Vagina (tissue), 2 donors: ENCODE measurements at regions not wholly inside any gene's neighbourhood (a gene's known extent, or its start where the extent isn't known, plus 50 kb on each side); places are given as distances from the start of the nearest gene placed in this dataset.

Experiments used
- DNase-seq, 2 donors: peaks; one replicate each; pipeline ENCODE4 v3.0.0-alpha.2; 2017; ENCODE audit errors: extremely low spot score in 2 of 2
- H3K27ac ChIP-seq: fragments of 200-600 bp; sonication (generic); one replicate; pipeline ENCODE4 v1.5.1; 2019
- H3K27me3 ChIP-seq: fragments of 200-600 bp; sonication (generic); one replicate; pipeline ENCODE4 v1.5.1; 2019
- H3K36me3 ChIP-seq, 2 donors: fragments of 200-600 bp; sonication (generic); one replicate each; pipeline ENCODE4 v1.5.1; 2017 to 2019
- H3K4me1 ChIP-seq: fragments of 200-600 bp; sonication (generic); one replicate; pipeline ENCODE4 v1.5.1; 2019
- H3K4me3 ChIP-seq, 2 donors: fragments of 200-600 bp; sonication (generic); 1 replicate in 1 of 2; 2 replicates in 1 of 2; pipeline ENCODE4 v1.5.1; 2016 to 2019
- H3K9me3 ChIP-seq: fragments of 200-600 bp; sonication (generic); one replicate; pipeline ENCODE4 v1.5.1; 2019
- CTCF ChIP-seq, 3 experiments: fragments of 450-650 bp in 2 of 3; fragments of 200-600 bp in 1 of 3; sonication (generic) in 1 of 3; IDR thresholded peaks; one replicate each; pipeline ENCODE4 v1.5.1; 2017 to 2019; ENCODE audit warnings: antibody characterized with exemption in 3 of 3, mild to moderate bottlenecking in 2 of 3, moderate library complexity in 2 of 3
- POLR2A ChIP-seq, 2 donors: fragments of 450-650 bp; IDR thresholded peaks; one replicate each; pipeline ENCODE4 v1.6.1; 2017; ENCODE audit warnings: antibody characterized with exemption in 2 of 2, mild to moderate bottlenecking in 2 of 2, moderate library complexity in 2 of 2
- POLR2AphosphoS5 ChIP-seq, 2 donors: sonication (generic); formaldehyde crosslinking; IDR thresholded peaks; one replicate each; pipeline ENCODE4 v1.9.0; 2017; ENCODE audit warnings: antibody characterized with exemption in 2 of 2, mild to moderate bottlenecking in 2 of 2, low read depth in 1 of 2; ENCODE audit not compliant: insufficient read depth in 1 of 2
- intact Hi-C: fragments of 100-400 bp; cut with DNase I; formaldehyde crosslinking; loops from one replicate; pipeline ENCODE4 v1.15.1; 2023

GRCh38 chr14:34218881-34219280, 243.2 kb downstream of the SPTSSA start:
- no peaks in the 10 kb centered on the region for H3K4me1 ChIP-seq
- no peaks in the 10 kb centered on the region for H3K36me3 ChIP-seq
- TF ChIP-seq POLR2A (IDR thresholded peaks at IDR 0.05) (no peak), CTCF (IDR thresholded peaks at IDR 0.05) (no peak), POLR2AphosphoS5 (IDR thresholded peaks at IDR 0.05; ENCODE audit: insufficient read depth in 1 of 2, low read depth in 1 of 2) (no peak)
- H3K4me3 ChIP-seq: no peak overlapping the region
- H3K27ac ChIP-seq: no peak overlapping the region
- no peak for DNase-seq
- intact Hi-C loops: no loop called here
- H3K27me3 ChIP-seq: no peaks in the 10 kb centered on the region
- H3K9me3 ChIP-seq: no peaks in the 10 kb centered on the region

DNA sequence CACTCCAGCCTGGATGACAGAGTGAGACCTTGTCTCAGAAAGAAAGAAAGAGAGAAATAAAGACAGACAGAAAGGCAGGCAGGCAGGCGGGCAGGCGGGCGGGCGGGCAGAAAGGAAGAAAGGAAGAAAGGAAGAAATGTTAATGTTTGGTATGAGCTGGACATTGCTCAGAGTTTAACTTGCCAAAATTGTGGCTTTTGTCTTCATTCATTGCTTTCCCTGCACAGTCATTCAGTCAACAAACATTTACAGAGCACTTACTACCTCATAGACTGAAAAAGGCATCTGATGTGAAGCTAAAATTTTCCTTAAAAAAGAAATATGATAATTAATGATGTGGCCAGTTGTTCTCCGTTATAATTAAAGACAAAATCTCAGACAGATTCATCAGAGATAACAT, 247.1 kb downstream of the SPTSSA start:
- intact Hi-C loops: no loop called here
- DNase-seq: no peak
- Histone ChIP-seq H3K27ac (no peak overlapping the region), H3K9me3 (no peaks in the 10 kb centered on the region), H3K4me3 (no peak overlapping the region), H3K36me3 (no peaks in the 10 kb centered on the region), H3K4me1 (no peaks in the 10 kb centered on the region), H3K27me3 (no peaks in the 10 kb centered on the region)
- TF ChIP-seq CTCF (IDR thresholded peaks at IDR 0.05): no peak
- no peak for TF ChIP-seq POLR2A (IDR thresholded peaks at IDR 0.05)
- no peak for TF ChIP-seq POLR2AphosphoS5 (IDR thresholded peaks at IDR 0.05; ENCODE audit: insufficient read depth in 1 of 2, low read depth in 1 of 2)

GRCh38 chr14:34213332-34213731, 248.7 kb downstream of the SPTSSA start:
- Histone ChIP-seq H3K27me3 (no peaks in the 10 kb centered on the region), H3K27ac (no peak overlapping the region), H3K4me3 (no peak overlapping the region), H3K36me3 (no peaks in the 10 kb centered on the region), H3K9me3 (no peaks in the 10 kb centered on the region), H3K4me1 (no peaks in the 10 kb centered on the region)
- DNase-seq: no peak
- intact Hi-C loops: no loop called here
- TF ChIP-seq POLR2A (IDR thresholded peaks at IDR 0.05) (no peak), POLR2AphosphoS5 (IDR thresholded peaks at IDR 0.05; ENCODE audit: insufficient read depth in 1 of 2, low read depth in 1 of 2) (no peak), CTCF (IDR thresholded peaks at IDR 0.05) (no peak)

DNA sequence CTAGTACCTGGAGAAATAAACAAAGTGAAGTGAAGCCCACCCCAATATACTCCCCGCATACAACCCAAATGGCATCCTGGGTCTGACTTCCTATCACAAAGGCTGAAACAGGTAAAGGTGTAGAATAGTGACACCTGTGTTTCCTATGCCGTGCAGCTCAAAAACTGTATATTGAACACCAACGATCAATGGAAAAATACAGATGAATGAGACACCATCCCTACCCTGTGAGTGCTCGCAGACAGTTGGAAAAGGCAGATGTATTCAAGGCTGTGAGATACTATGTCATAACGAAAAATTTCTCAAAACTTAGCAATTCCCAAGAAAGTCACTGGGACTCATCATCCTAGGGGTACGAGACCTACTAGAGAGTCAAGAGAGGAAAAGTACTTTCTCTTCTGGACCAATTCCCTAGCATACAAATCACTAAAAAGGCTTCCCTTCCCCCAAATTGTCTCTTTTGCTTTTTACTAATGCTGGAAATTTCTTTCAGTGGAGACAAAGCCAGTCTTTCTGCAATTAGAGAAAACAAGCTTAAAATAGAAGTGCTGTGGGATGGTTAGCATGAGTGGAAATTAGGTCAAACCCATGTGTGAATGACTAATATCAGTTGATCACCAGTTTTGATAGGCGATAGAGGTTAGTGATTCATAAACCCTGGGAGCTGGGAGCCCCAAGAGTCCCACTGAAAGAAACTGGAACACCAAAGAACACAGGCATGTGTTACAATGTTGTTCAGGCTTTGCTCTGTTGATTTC, 249.7 kb downstream of the SPTSSA start:
- H3K4me1 ChIP-seq: no peaks in the 10 kb centered on the region
- TF ChIP-seq CTCF (IDR thresholded peaks at IDR 0.05) (no peak), POLR2A (IDR thresholded peaks at IDR 0.05) (no peak), POLR2AphosphoS5 (IDR thresholded peaks at IDR 0.05; ENCODE audit: insufficient read depth in 1 of 2, low read depth in 1 of 2) (no peak)
- no peak overlapping the region for H3K4me3 ChIP-seq
- no peak overlapping the region for H3K27ac ChIP-seq
- H3K27me3 ChIP-seq: no peaks in the 10 kb centered on the region
- H3K36me3 ChIP-seq: no peaks in the 10 kb centered on the region
- no peaks in the 10 kb centered on the region for H3K9me3 ChIP-seq
- no peak for DNase-seq
- intact Hi-C loops: no loop called here

DNA sequence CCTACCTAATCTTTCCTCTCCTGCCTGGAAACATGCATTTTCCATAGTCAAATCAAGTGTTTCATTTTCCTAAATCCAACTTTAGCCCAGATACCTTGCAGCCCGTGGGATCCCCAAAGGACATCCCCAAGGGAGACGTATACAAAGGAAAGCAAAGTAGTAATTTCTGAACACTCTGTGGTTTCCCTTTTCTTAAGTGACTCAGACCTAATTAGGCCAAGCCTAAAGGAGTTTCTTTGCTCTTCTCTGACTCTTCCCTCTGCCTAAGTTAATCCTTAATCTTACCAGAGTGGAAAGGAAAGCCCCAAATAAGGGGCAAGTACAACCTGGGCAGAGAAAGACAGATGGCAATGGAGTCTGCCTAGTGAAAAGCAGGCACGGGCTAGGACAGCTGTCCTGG, 250.3 kb downstream of the SPTSSA start:
- no peak overlapping the region for H3K4me3 ChIP-seq
- no peaks in the 10 kb centered on the region for H3K4me1 ChIP-seq
- no peaks in the 10 kb centered on the region for H3K36me3 ChIP-seq
- H3K9me3 ChIP-seq: no peaks in the 10 kb centered on the region
- intact Hi-C loops: no loop called here
- no peak overlapping the region for H3K27ac ChIP-seq
- H3K27me3 ChIP-seq: no peaks in the 10 kb centered on the region
- DNase-seq: no peak
- no peak for TF ChIP-seq POLR2A (IDR thresholded peaks at IDR 0.05)
- no peak for TF ChIP-seq CTCF (IDR thresholded peaks at IDR 0.05)
- no peak for TF ChIP-seq POLR2AphosphoS5 (IDR thresholded peaks at IDR 0.05; ENCODE audit: insufficient read depth in 1 of 2, low read depth in 1 of 2)
